ENCODE measurements at regions not wholly inside any gene's neighbourhood (a gene's known extent, or its start where the extent isn't known, plus 50 kb on each side); places are given as distances from the start of the nearest gene placed in this dataset.

DNA sequence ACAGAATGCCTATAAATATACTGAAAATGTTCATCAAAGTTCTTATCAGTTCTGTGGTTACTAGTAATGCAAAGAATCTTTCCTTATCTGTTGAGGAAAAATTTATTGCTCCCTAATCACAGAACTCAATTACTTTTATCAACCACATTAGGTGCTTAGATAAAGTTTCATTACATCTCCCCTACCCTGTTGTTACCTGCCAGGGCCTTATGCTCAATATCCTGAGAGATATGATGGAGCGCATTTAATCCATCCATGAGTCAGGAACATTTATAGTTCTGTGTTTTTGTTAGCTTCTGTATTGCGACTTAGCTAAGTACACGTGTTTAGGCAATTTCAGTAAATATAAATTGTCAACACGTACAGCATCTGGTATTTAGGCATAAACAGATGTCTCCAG lies 164.3 kb upstream of the ST8SIA4 start:
- TF ChIP-seq, protein P1, sequence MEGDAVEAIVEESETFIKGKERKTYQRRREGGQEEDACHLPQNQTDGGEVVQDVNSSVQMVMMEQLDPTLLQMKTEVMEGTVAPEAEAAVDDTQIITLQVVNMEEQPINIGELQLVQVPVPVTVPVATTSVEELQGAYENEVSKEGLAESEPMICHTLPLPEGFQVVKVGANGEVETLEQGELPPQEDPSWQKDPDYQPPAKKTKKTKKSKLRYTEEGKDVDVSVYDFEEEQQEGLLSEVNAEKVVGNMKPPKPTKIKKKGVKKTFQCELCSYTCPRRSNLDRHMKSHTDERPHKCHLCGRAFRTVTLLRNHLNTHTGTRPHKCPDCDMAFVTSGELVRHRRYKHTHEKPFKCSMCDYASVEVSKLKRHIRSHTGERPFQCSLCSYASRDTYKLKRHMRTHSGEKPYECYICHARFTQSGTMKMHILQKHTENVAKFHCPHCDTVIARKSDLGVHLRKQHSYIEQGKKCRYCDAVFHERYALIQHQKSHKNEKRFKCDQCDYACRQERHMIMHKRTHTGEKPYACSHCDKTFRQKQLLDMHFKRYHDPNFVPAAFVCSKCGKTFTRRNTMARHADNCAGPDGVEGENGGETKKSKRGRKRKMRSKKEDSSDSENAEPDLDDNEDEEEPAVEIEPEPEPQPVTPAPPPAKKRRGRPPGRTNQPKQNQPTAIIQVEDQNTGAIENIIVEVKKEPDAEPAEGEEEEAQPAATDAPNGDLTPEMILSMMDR (IDR thresholded peaks at IDR 0.05): no peak
- TF ChIP-seq POLR2A (IDR thresholded peaks at IDR 0.05): no peak
